ENCODE measurements at regions not wholly inside any gene's neighbourhood (a gene's known extent, or its start where the extent isn't known, plus 50 kb on each side); places are given as distances from the start of the nearest gene placed in this dataset.

- TF ChIP-seq, protein P1, sequence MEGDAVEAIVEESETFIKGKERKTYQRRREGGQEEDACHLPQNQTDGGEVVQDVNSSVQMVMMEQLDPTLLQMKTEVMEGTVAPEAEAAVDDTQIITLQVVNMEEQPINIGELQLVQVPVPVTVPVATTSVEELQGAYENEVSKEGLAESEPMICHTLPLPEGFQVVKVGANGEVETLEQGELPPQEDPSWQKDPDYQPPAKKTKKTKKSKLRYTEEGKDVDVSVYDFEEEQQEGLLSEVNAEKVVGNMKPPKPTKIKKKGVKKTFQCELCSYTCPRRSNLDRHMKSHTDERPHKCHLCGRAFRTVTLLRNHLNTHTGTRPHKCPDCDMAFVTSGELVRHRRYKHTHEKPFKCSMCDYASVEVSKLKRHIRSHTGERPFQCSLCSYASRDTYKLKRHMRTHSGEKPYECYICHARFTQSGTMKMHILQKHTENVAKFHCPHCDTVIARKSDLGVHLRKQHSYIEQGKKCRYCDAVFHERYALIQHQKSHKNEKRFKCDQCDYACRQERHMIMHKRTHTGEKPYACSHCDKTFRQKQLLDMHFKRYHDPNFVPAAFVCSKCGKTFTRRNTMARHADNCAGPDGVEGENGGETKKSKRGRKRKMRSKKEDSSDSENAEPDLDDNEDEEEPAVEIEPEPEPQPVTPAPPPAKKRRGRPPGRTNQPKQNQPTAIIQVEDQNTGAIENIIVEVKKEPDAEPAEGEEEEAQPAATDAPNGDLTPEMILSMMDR (IDR thresholded peaks at IDR 0.05; ENCODE audit: control extremely low read depth in 1 of 3, insufficient read depth in 1 of 3, low read depth in 1 of 3, low read length in 3 of 3), result no peak
- TF ChIP-seq EZH2 (IDR thresholded peaks at IDR 0.05; ENCODE audit: low read depth, low read length, severe bottlenecking) (no peak), JUN (IDR thresholded peaks at IDR 0.05; ENCODE audit: low read depth, low read length) (no peak), CHD1 (IDR thresholded peaks at IDR 0.05; ENCODE audit: low read depth, low read length) (no peak), HDAC2 (IDR thresholded peaks at IDR 0.05; ENCODE audit: borderline replicate concordance in 1 of 2, low read depth in 2 of 2, low read length in 2 of 2) (no peak), TEAD4 (IDR thresholded peaks at IDR 0.05; ENCODE audit: low read depth, low read length) (no peak), FOSL1 (IDR thresholded peaks at IDR 0.05; ENCODE audit: insufficient read depth, low read depth, low read length) (no peak), SP1 (IDR thresholded peaks at IDR 0.05; ENCODE audit: low read depth, low read length) (no peak), RFX5 (IDR thresholded peaks at IDR 0.05; ENCODE audit: borderline replicate concordance, low read depth, low read length) (no peak), EP300 (IDR thresholded peaks at IDR 0.05; ENCODE audit: borderline replicate concordance in 1 of 2, low read depth in 2 of 2, low read length in 2 of 2) (no peak), POLR2A (IDR thresholded peaks at IDR 0.05; ENCODE audit: control extremely low read depth in 1 of 2, low read depth in 2 of 2, low read length in 2 of 2) (no peak), BCL11A (IDR thresholded peaks at IDR 0.05; ENCODE audit: low read depth in 2 of 2, low read length in 2 of 2) (no peak), POU5F1 (IDR thresholded peaks at IDR 0.05; ENCODE audit: low read depth, low read length) (no peak)
These were observed 827.4 kb downstream of the IGSF11 start for GRCh38 chr3:118207271-118207670.
